ENCODE measurements at regions not wholly inside any gene's neighbourhood (a gene's known extent, or its start where the extent isn't known, plus 50 kb on each side); places are given as distances from the start of the nearest gene placed in this dataset.

GRCh38 chr4:59570860-59571476 is 1629.2 kb upstream of the ADGRL3 start:
- TF ChIP-seq EZH2 (IDR thresholded peaks at IDR 0.05; ENCODE audit: low read length, unreplicated experiment): no peak
- TF ChIP-seq CTCF (conservative IDR thresholded peaks at IDR 0.05; ENCODE audit: low read depth, low read length): no peak

Data from PC-3 (cell line).